ENCODE measurements at regions not wholly inside any gene's neighbourhood (a gene's known extent, or its start where the extent isn't known, plus 50 kb on each side); places are given as distances from the start of the nearest gene placed in this dataset.
A peak's percentile ranks its signal among the peaks of the same experiment; 100 is the strongest.
"Not testable (repeated sequence)": the region's sequence is repeated elsewhere in the genome, so short reads cannot be mapped to it uniquely, and the experiment has no call there.

DNA sequence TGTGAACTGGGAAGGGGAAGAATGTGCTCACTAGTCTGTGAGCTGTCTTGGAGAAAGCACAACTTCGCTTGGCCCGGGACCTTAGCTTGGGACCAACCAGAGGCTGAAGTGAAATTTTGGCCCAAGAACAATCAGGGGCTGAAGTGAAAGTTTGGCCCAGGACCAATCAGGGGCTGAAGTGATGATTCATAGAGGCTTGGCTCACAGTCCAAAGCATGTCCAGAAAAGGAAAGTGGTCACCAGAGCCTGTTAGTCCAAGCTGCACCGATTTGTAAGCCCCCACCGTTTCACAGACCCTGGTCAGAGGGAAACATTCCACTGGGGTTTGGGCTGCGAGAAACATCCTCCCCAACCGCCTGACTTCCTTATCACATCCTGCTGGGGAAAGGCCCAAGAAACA is 763.3 kb downstream of the SPATA31A7 start:
- in situ Hi-C loops (cut with HindIII; ENCODE audit: extremely low pct_ligation_motif_present, low pct_unique_long_range_greater_than_20kb); H3K4me1 ChIP-seq (ENCODE audit: insufficient read depth, low read length); CTCF ChIA-PET (ENCODE audit: low intra/inter-chr PET ratio, low total read pairs); DNase-seq (ENCODE audit: low spot score); H2AFZ ChIP-seq (ENCODE audit: low read length); H3K9ac ChIP-seq (ENCODE audit: insufficient read depth, low read depth, low read length); ATAC-seq; BruUV-seq (replicated peaks); H3K4me3 ChIP-seq (replicated peaks in 1 of 3; ENCODE audit: insufficient read depth in 1 of 3, low read depth in 2 of 3, low read length in 3 of 3); intact Hi-C loops (cut with micrococcal nuclease; ENCODE audit: unreplicated experiment); H3K27me3 ChIP-seq (ENCODE audit: control insufficient read depth in 1 of 2, insufficient read depth in 2 of 2, low read length in 2 of 2); H3K79me2 ChIP-seq (ENCODE audit: insufficient read depth, low read length); H3K9me3 ChIP-seq (ENCODE audit: low read length); H3K36me3 ChIP-seq (replicated peaks in 1 of 2; ENCODE audit: control insufficient read depth in 1 of 2, insufficient read depth in 2 of 2, low read length in 2 of 2); H3K27ac ChIP-seq (ENCODE audit: extremely low read length, insufficient read depth, low read length); H4K20me1 ChIP-seq (ENCODE audit: insufficient read depth, low read length); POLR2A ChIA-PET; FAIRE-seq; H3K4me2 ChIP-seq (ENCODE audit: low read depth, low read length): not testable (repeated sequence)
- WGBS (ENCODE audit: low lambda C conversion rate): no CpG with 5 or more reads among the region's 6 CpGs

GRCh38 chr9:61971635-61972034 is 781.8 kb downstream of the SPATA31A7 start:
- H3K4me3 ChIP-seq (replicated peaks in 1 of 3; ENCODE audit: insufficient read depth in 1 of 3, low read depth in 2 of 3, low read length in 3 of 3); H3K79me2 ChIP-seq (ENCODE audit: insufficient read depth, low read length); POLR2A ChIA-PET; H3K27ac ChIP-seq (ENCODE audit: extremely low read length, insufficient read depth, low read length); H3K27me3 ChIP-seq (ENCODE audit: control insufficient read depth in 1 of 2, insufficient read depth in 2 of 2, low read length in 2 of 2); H3K9me3 ChIP-seq (ENCODE audit: low read length); FAIRE-seq; H3K4me2 ChIP-seq (ENCODE audit: low read depth, low read length); H3K36me3 ChIP-seq (replicated peaks in 1 of 2; ENCODE audit: control insufficient read depth in 1 of 2, insufficient read depth in 2 of 2, low read length in 2 of 2); H3K4me1 ChIP-seq (ENCODE audit: insufficient read depth, low read length); ATAC-seq; H2AFZ ChIP-seq (ENCODE audit: low read length); intact Hi-C loops (cut with micrococcal nuclease; ENCODE audit: unreplicated experiment); in situ Hi-C loops (cut with HindIII; ENCODE audit: extremely low pct_ligation_motif_present, low pct_unique_long_range_greater_than_20kb); H4K20me1 ChIP-seq (ENCODE audit: insufficient read depth, low read length); BruUV-seq (replicated peaks); H3K9ac ChIP-seq (ENCODE audit: insufficient read depth, low read depth, low read length); DNase-seq (ENCODE audit: low spot score); CTCF ChIA-PET (ENCODE audit: low intra/inter-chr PET ratio, low total read pairs): not testable (repeated sequence)
- 40% methylated on average over 7 of the region's 9 CpGs for WGBS (ENCODE audit: low lambda C conversion rate)

GRCh38 chr9:61974501-61974900 is 784.7 kb downstream of the SPATA31A7 start:
- H3K27me3 ChIP-seq (ENCODE audit: control insufficient read depth in 1 of 2, insufficient read depth in 2 of 2, low read length in 2 of 2); in situ Hi-C loops (cut with HindIII; ENCODE audit: extremely low pct_ligation_motif_present, low pct_unique_long_range_greater_than_20kb); BruUV-seq (replicated peaks); H3K9ac ChIP-seq (ENCODE audit: insufficient read depth, low read depth, low read length); H3K4me3 ChIP-seq (replicated peaks in 1 of 3; ENCODE audit: insufficient read depth in 1 of 3, low read depth in 2 of 3, low read length in 3 of 3); H3K79me2 ChIP-seq (ENCODE audit: insufficient read depth, low read length); H3K36me3 ChIP-seq (replicated peaks in 1 of 2; ENCODE audit: control insufficient read depth in 1 of 2, insufficient read depth in 2 of 2, low read length in 2 of 2); H2AFZ ChIP-seq (ENCODE audit: low read length); POLR2A ChIA-PET; DNase-seq (ENCODE audit: low spot score); H4K20me1 ChIP-seq (ENCODE audit: insufficient read depth, low read length); H3K9me3 ChIP-seq (ENCODE audit: low read length); intact Hi-C loops (cut with micrococcal nuclease; ENCODE audit: unreplicated experiment); H3K4me1 ChIP-seq (ENCODE audit: insufficient read depth, low read length); H3K4me2 ChIP-seq (ENCODE audit: low read depth, low read length); CTCF ChIA-PET (ENCODE audit: low intra/inter-chr PET ratio, low total read pairs); ATAC-seq; H3K27ac ChIP-seq (ENCODE audit: extremely low read length, insufficient read depth, low read length); FAIRE-seq: not testable (repeated sequence)
- WGBS (ENCODE audit: low lambda C conversion rate): 63% methylated on average over 5 of the region's 9 CpGs

GRCh38 chr9:61976318-61976717 is 786.5 kb downstream of the SPATA31A7 start:
- FAIRE-seq; H3K36me3 ChIP-seq (replicated peaks in 1 of 2; ENCODE audit: control insufficient read depth in 1 of 2, insufficient read depth in 2 of 2, low read length in 2 of 2); H3K4me2 ChIP-seq (ENCODE audit: low read depth, low read length); H3K79me2 ChIP-seq (ENCODE audit: insufficient read depth, low read length); H3K4me1 ChIP-seq (ENCODE audit: insufficient read depth, low read length); H4K20me1 ChIP-seq (ENCODE audit: insufficient read depth, low read length); H3K27me3 ChIP-seq (ENCODE audit: control insufficient read depth in 1 of 2, insufficient read depth in 2 of 2, low read length in 2 of 2); in situ Hi-C loops (cut with HindIII; ENCODE audit: extremely low pct_ligation_motif_present, low pct_unique_long_range_greater_than_20kb); BruUV-seq (replicated peaks); POLR2A ChIA-PET; H3K9me3 ChIP-seq (ENCODE audit: low read length); CTCF ChIA-PET (ENCODE audit: low intra/inter-chr PET ratio, low total read pairs); H3K9ac ChIP-seq (ENCODE audit: insufficient read depth, low read depth, low read length); intact Hi-C loops (cut with micrococcal nuclease; ENCODE audit: unreplicated experiment); H3K27ac ChIP-seq (ENCODE audit: extremely low read length, insufficient read depth, low read length); H3K4me3 ChIP-seq (replicated peaks in 1 of 3; ENCODE audit: insufficient read depth in 1 of 3, low read depth in 2 of 3, low read length in 3 of 3); DNase-seq (ENCODE audit: low spot score); H2AFZ ChIP-seq (ENCODE audit: low read length): not testable (repeated sequence)
- WGBS (ENCODE audit: low lambda C conversion rate): 10% methylated on average over 2 of the region's 15 CpGs
- peak; percentile 88 for ATAC-seq

All from HepG2 (cell line).